ENCODE measurements at regions not wholly inside any gene's neighbourhood (a gene's known extent, or its start where the extent isn't known, plus 50 kb on each side); places are given as distances from the start of the nearest gene placed in this dataset.

GRCh38 chr3:56903231-56903782 is 101.6 kb upstream of the ARHGEF3 start:
- ATAC-seq (ENCODE audit: insufficient read depth, low read depth), result no peak
- H3K9me3 ChIP-seq (ENCODE audit: insufficient read depth, low read length, severe bottlenecking), result no peaks in the 10 kb centered on the region
- no peaks in the 10 kb centered on the region for H3K27me3 ChIP-seq (ENCODE audit: insufficient read depth, low read length, poor library complexity)
- no peak overlapping the region for H3K27ac ChIP-seq (ENCODE audit: low read length)
- no peak overlapping the region for H3K9ac ChIP-seq (ENCODE audit: low read depth, low read length)
- H3K36me3 ChIP-seq (ENCODE audit: insufficient read depth, low read length), result no peaks in the 10 kb centered on the region
- H2AFZ ChIP-seq (ENCODE audit: low read depth, low read length), result no peak overlapping the region
- peaks cover 3% of the 10 kb centered on the region; the same call in 1 of the 2 replicates for H4K20me1 ChIP-seq (ENCODE audit: insufficient read depth, low read length)
- H3K4me3 ChIP-seq (ENCODE audit: low read depth in 1 of 2, low read length in 2 of 2), result no peak overlapping the region
- no peak for TF ChIP-seq EZH2 (IDR thresholded peaks at IDR 0.05; ENCODE audit: borderline replicate concordance, low read depth, low read length, severe bottlenecking)
- TF ChIP-seq CTCF (IDR thresholded peaks at IDR 0.05; ENCODE audit: borderline replicate concordance, extremely low read depth, low read length, poor library complexity, severe bottlenecking), result no peak
- no peak for DNase-seq
- peaks cover 88% of the 10 kb centered on the region for H3K79me2 ChIP-seq (ENCODE audit: insufficient read depth, low read length)
- no peak overlapping the region for H3K4me2 ChIP-seq (ENCODE audit: insufficient read depth, low read length)
- H3K4me1 ChIP-seq (ENCODE audit: insufficient read depth, low read length), result no peaks in the 10 kb centered on the region

GRCh38 chr3:56902468-56903160 is 100.9 kb upstream of the ARHGEF3 start:
- Histone ChIP-seq H3K9me3 (ENCODE audit: insufficient read depth, low read length, severe bottlenecking) (no peaks in the 10 kb centered on the region), H3K9ac (ENCODE audit: low read depth, low read length) (no peak overlapping the region), H3K27me3 (ENCODE audit: insufficient read depth, low read length, poor library complexity) (no peaks in the 10 kb centered on the region), H2AFZ (ENCODE audit: low read depth, low read length) (no peak overlapping the region), H3K4me2 (ENCODE audit: insufficient read depth, low read length) (no peak overlapping the region), H3K79me2 (ENCODE audit: insufficient read depth, low read length) (peaks cover 81% of the 10 kb centered on the region), H3K4me1 (ENCODE audit: insufficient read depth, low read length) (no peaks in the 10 kb centered on the region), H3K4me3 (ENCODE audit: low read depth in 1 of 2, low read length in 2 of 2) (no peak overlapping the region), H3K27ac (ENCODE audit: low read length) (no peak overlapping the region), H4K20me1 (ENCODE audit: insufficient read depth, low read length) (peaks cover 3% of the 10 kb centered on the region; the same call in 1 of the 2 replicates), H3K36me3 (ENCODE audit: insufficient read depth, low read length) (no peaks in the 10 kb centered on the region)
- ATAC-seq (ENCODE audit: insufficient read depth, low read depth), result no peak
- no peak for DNase-seq
- TF ChIP-seq EZH2 (IDR thresholded peaks at IDR 0.05; ENCODE audit: borderline replicate concordance, low read depth, low read length, severe bottlenecking), result no peak
- no peak for TF ChIP-seq CTCF (IDR thresholded peaks at IDR 0.05; ENCODE audit: borderline replicate concordance, extremely low read depth, low read length, poor library complexity, severe bottlenecking)

- Histone ChIP-seq H3K27me3 (ENCODE audit: insufficient read depth, low read length, poor library complexity) (no peaks in the 10 kb centered on the region), H4K20me1 (ENCODE audit: insufficient read depth, low read length) (peaks cover 3% of the 10 kb centered on the region; the same call in 1 of the 2 replicates)
- no peak for ATAC-seq (ENCODE audit: insufficient read depth, low read depth)
Measured at GRCh38 chr3:56900801-56901200, 99.1 kb upstream of the ARHGEF3 start.

More at GRCh38 chr3:56900801-56901200, 99.1 kb upstream of the ARHGEF3 start:
- Histone ChIP-seq H3K27ac (ENCODE audit: low read length) (no peak overlapping the region), H2AFZ (ENCODE audit: low read depth, low read length) (no peak overlapping the region), H3K79me2 (ENCODE audit: insufficient read depth, low read length) (peaks cover 79% of the 10 kb centered on the region), H3K9me3 (ENCODE audit: insufficient read depth, low read length, severe bottlenecking) (no peaks in the 10 kb centered on the region), H3K4me3 (ENCODE audit: low read depth in 1 of 2, low read length in 2 of 2) (no peak overlapping the region), H3K9ac (ENCODE audit: low read depth, low read length) (no peak overlapping the region), H3K4me1 (ENCODE audit: insufficient read depth, low read length) (no peaks in the 10 kb centered on the region), H3K36me3 (ENCODE audit: insufficient read depth, low read length) (no peaks in the 10 kb centered on the region), H3K4me2 (ENCODE audit: insufficient read depth, low read length) (no peak overlapping the region)
- no peak for DNase-seq
- no peak for TF ChIP-seq EZH2 (IDR thresholded peaks at IDR 0.05; ENCODE audit: borderline replicate concordance, low read depth, low read length, severe bottlenecking)
- TF ChIP-seq CTCF (IDR thresholded peaks at IDR 0.05; ENCODE audit: borderline replicate concordance, extremely low read depth, low read length, poor library complexity, severe bottlenecking), result no peak
